SJSA1 (cell line): ENCODE measurements at regions not wholly inside any gene's neighbourhood (a gene's known extent, or its start where the extent isn't known, plus 50 kb on each side); places are given as distances from the start of the nearest gene placed in this dataset.
A peak's percentile ranks its signal among the peaks of the same experiment; 100 is the strongest.
"Not testable (repeated sequence)": the region's sequence is repeated elsewhere in the genome, so short reads cannot be mapped to it uniquely, and the experiment has no call there.

Experiments
- DNase-seq, 2 experiments: peaks; one replicate each; pipeline ENCODE4 v3.0.0-alpha.2; 2015 to 2020; ENCODE audit warnings: low spot score in 2 of 2, low read depth in 1 of 2
- H3K27ac ChIP-seq: fragments of 250-450 bp; sonication (Bioruptor Pico); 2 replicates; pipeline ENCODE4 v1.5.1; 2020; ENCODE audit warnings: mild to moderate bottlenecking, moderate library complexity
- H3K27me3 ChIP-seq: fragments of 250-450 bp; sonication (Bioruptor Pico); replicated peaks from 2 replicates; pipeline ENCODE4 v1.5.1; 2020; ENCODE audit warnings: mild to moderate bottlenecking, moderate library complexity
- H3K36me3 ChIP-seq: fragments of 250-450 bp; sonication (Bioruptor Pico); 2 replicates; pipeline ENCODE4 v1.5.1; 2020; ENCODE audit warnings: mild to moderate bottlenecking
- H3K4me1 ChIP-seq: fragments of 250-450 bp; sonication (Bioruptor Pico); replicated peaks from 2 replicates; pipeline ENCODE4 v1.6.1; 2021; ENCODE audit warnings: mild to moderate bottlenecking
- H3K4me3 ChIP-seq: fragments of 250-450 bp; sonication (Bioruptor Pico); 2 replicates; pipeline ENCODE4 v1.5.1; 2020; ENCODE audit warnings: mild to moderate bottlenecking
- H3K9me3 ChIP-seq: fragments of 250-450 bp; sonication (Bioruptor Pico); replicated peaks from 2 replicates; pipeline ENCODE4 v1.5.1; 2020; ENCODE audit warnings: mild to moderate bottlenecking

DNA sequence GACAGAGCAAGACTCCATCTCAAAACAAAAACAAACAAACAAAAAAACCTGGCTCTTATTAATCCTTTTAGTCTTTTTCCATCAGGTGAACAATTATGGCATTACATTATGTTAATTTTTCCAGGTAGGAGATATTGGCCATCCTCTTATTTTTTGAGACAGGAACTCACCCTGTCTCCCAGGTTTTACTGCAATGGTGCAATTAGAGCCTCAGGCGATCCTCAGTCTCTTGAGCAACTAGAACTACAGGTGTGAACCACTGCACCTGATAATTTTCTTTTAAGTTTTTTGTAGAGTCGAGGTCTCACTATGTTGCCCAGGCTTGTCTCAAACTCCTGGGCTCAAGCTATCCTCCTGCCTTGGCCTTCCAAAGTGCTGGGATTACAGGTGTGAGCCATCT lies 732.7 kb upstream of the DEFB115 start:
- not testable (repeated sequence) for H3K4me3 ChIP-seq, H3K9me3 ChIP-seq, H3K36me3 ChIP-seq, H3K27ac ChIP-seq, H3K4me1 ChIP-seq, H3K27me3 ChIP-seq, DNase-seq

DNA sequence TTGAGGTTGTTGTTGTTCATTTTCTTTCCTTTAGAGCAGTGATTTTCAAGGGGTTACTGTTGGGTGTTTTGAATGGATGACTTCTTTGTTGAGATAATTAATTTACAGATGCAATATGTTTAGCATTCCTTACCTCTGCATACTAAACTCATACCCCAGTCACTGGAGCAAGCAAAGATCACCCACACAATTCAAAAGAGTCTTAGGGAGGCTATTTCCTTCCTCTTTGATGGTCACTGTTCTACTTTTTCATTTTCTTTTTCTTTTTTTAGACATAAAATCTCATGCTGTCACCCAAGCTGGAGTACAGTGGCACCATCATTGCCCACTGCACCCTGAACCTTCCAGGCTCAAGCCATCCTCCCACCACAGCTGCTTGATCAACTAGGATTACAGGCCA lies 723.8 kb upstream of the DEFB115 start:
- not testable (repeated sequence) for DNase-seq, H3K27me3 ChIP-seq, H3K9me3 ChIP-seq, H3K27ac ChIP-seq, H3K4me1 ChIP-seq, H3K36me3 ChIP-seq, H3K4me3 ChIP-seq

DNA sequence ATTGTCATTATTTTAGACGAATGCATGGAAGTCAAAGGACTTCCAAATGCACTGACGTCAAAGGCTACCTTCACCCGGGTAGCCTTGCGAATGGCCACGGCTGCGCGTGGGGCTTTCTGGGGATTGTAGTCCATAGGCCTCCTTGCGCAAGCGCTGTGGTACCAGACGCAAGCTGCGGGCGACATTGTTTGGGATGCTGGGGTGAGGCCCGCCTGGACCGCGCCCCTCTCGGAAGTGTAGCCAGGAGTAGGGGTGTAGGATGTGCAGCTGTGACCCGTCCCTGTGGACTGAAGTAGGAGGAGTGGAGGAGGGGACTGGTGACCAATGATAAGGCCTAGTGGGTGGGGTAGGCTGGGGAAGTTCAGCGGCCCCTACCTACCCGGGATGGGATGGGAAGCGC lies 720.0 kb upstream of the DEFB115 start:
- not testable (repeated sequence) for H3K4me3 ChIP-seq, H3K27ac ChIP-seq, H3K9me3 ChIP-seq, DNase-seq, H3K36me3 ChIP-seq, H3K4me1 ChIP-seq, H3K27me3 ChIP-seq

DNA sequence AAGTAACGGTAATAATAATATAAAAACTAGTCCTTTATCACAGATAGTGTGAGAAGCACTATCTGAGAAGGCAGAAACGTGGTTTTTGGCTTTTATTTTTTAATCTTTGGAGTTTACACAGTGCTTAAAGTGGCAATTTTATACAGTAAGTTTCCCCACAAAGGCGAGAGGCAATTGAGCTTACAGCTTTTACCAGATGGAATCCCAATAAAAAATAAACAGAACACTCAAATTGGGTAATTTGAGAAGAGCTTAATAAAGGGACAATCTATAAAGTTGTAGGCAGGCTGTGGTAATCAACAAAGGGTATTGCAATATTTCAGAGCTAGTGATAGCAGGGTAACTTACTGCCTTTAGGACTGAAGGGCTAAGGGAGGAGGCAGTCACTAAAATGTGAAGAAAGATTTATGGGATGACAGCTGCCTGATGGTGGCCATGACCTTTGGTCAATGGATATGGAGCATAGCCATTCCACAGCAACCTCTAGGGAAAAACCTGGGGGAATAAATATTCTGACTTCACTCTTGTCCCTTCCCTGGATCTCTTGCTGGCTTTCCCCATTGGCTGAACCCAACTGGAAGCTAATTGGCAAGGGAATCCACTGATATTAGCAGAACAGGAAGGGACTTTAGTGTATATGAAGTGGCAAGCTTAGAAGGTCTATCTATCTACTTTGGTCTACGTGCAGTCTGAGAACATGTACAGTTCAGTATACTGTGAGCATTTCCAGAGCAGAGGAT lies 717.0 kb upstream of the DEFB115 start:
- not testable (repeated sequence) for H3K4me1 ChIP-seq, H3K4me3 ChIP-seq, H3K36me3 ChIP-seq, DNase-seq, H3K9me3 ChIP-seq, H3K27ac ChIP-seq, H3K27me3 ChIP-seq

DNA sequence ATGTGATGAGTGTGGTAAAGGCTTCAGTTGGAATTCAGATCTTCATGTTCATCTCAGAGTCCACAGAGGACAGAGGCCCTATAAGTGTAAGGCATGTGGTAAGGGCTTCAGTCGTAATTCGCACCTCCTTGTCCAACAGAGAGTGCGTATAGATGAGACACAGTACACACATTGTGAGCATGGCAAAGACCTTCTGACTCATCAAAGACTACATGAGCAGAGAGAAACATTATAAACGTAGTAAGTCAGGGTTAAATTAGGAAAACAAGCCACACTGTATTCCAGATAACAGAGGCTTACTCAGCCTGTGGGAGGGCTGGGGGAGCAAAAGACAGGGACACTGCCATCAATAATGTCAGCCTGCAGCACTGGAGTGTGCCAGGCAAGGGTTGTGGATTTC lies 706.2 kb upstream of the DEFB115 start:
- DNase-seq, H3K9me3 ChIP-seq, H3K4me1 ChIP-seq: not testable (repeated sequence)

DNA sequence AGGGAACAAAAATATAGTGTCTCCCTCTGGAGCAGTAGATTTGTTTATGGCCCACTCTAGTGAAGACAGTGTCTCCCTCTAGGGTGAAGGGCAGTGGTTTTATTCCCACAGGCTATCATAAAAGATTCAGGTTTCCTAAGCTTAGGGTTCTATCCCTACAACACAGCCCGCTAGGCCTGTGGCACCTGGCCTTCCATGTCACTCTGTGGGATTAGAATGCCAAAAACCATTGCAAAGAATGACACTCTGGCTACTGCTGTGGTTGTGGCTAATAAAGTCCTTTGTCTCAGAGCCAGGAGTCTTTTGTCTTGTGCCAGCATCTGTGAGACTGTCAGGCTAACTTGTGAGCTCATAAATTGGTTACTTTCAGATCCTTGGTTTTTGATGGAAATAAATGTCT lies 700.7 kb upstream of the DEFB115 start:
- H3K4me1 ChIP-seq, H3K4me3 ChIP-seq, H3K36me3 ChIP-seq, H3K27me3 ChIP-seq, DNase-seq, H3K27ac ChIP-seq, H3K9me3 ChIP-seq: not testable (repeated sequence)

More for the DNA sequence above, 706.2 kb upstream of the DEFB115 start:
- H3K36me3 ChIP-seq, H3K27me3 ChIP-seq, H3K4me3 ChIP-seq, H3K27ac ChIP-seq: not testable (repeated sequence)

DNA sequence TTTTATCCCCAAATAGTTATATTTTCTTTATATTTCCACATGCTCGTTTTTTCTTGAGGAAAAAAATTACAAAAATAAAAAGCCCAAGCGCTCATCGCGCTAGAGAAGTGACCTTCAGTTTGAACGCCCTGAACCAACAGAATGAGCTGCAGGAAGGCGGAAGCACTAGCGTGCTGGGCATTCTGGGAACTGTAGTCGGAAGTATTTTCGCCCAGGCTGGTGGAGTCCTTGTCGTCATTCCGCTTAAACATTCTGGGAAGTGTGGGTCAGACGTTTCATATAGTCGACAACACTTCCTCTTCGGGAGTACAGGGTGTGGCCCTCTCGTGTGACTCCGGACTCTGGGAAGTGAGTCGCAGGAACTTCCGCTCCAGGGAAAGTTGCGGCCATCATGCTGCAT lies 692.4 kb upstream of the DEFB115 start:
- DNase-seq, H3K36me3 ChIP-seq, H3K27me3 ChIP-seq, H3K4me3 ChIP-seq, H3K9me3 ChIP-seq, H3K4me1 ChIP-seq, H3K27ac ChIP-seq: not testable (repeated sequence)

DNA sequence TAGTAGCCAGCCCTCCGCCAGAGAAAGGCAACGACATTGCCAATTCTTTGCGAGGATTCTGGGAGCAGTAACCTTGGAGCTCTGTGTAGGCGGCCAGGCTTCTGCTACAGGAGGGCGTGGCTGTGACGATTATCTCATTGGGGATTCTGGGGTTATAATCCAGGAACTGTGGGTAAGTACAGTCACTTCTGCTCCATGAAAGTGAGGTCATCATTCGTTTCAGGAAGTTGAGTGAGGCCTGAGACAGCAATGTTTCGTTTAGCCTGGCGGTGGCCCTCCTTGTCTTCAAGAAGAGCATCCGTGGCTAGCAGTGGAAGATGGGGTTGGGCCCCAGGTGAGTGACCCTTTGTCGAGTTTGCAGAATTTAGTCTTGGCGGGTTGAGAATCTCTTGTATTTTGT lies 687.6 kb upstream of the DEFB115 start:
- not testable (repeated sequence) for H3K36me3 ChIP-seq, H3K9me3 ChIP-seq, H3K27ac ChIP-seq, H3K27me3 ChIP-seq, H3K4me1 ChIP-seq, H3K4me3 ChIP-seq, DNase-seq

DNA sequence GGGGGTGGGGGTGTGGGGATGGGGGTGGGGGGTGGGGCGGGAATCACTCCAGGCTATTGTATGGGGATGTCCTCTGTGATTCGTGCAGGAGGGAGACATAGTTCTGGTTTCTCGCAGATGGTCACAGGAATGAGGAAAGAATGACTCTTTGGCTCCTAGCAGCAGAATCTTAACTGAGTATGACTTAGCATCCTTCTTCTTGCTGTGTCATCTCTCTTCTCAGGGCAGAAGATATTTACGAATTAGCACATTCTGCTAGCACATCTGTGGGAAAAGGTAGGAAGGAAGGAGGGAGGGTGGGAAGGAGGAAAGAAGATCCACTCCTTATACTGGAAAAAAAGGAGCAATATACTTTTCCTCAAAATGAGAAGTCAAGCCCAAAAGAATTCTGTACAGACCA lies 686.8 kb upstream of the DEFB115 start:
- H3K36me3 ChIP-seq, H3K9me3 ChIP-seq, H3K27me3 ChIP-seq, H3K4me3 ChIP-seq, H3K4me1 ChIP-seq, DNase-seq, H3K27ac ChIP-seq: not testable (repeated sequence)

DNA sequence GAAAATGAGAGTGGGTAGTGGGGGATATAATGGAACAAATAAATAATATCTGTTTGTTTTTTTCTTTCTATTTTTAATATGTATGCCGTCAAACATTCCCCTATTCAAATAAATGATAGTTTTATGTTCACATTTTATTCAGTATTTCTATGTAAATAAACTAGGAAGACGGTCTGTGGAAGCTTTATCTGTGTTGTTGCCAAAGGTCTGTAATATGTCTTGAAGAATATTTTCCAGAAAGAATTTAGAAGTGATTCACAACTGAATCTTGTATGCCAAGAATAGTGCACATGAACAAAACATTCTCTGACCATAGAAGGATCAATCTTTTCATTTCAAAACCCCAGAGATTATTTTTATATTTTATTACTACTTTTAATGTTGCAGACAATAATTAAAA lies 683.1 kb upstream of the DEFB115 start:
- not testable (repeated sequence) for H3K4me3 ChIP-seq, DNase-seq

DNA sequence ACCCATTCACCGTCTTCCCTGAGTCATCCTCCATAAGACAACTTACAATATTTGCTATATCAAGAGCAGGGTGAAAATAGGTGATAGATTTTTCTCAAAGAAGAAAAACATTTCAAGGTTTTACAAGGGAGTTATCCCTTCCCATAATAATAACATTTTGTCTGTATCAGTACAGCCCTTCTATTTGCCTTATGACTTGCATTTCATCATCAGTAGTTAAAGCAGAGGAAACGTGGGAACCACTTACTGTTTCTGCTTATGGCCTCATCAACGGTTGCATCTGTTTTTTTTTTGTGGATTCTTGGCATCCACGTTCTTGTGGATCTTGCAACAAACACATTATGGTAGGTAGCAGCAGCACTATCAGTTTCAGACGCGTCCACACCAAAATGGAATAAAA lies 678.4 kb upstream of the DEFB115 start:
- not testable (repeated sequence) for H3K27ac ChIP-seq, H3K4me3 ChIP-seq, H3K36me3 ChIP-seq, H3K9me3 ChIP-seq, H3K4me1 ChIP-seq, DNase-seq, H3K27me3 ChIP-seq

More for the DNA sequence above, 683.1 kb upstream of the DEFB115 start:
- H3K27ac ChIP-seq, H3K27me3 ChIP-seq, H3K9me3 ChIP-seq, H3K36me3 ChIP-seq, H3K4me1 ChIP-seq: not testable (repeated sequence)

DNA sequence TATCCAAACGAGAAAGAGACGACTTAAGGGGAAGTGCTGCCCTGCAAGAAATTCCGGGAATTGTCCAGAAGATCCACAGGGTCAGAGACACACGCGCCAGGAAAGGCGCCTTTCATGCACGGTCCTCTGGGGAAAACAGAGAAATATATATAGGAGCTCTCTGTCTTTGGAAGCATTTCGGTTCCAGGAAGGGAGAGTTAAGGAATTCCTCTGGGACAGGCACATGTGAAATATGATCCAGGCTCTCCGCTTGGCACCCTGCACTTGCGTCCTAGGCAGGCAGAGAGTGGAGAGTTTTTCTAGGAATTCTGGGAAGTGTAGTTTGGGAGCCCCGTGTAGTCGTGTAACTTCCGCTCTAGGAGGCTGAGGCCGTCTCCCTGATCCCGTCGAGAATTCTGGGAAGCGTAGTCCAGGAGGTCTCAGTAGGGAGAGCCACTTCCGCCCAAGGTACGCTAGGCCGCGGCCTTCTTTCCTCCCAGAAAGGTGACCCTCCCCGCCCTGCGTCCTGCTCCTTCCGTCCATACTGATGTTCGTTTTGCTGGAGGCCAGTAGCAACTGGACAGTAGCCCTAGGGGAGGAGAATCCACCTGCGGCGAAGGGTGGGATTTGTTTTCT lies 677.5 kb upstream of the DEFB115 start:
- H3K36me3 ChIP-seq, H3K4me3 ChIP-seq, H3K27me3 ChIP-seq, H3K27ac ChIP-seq, H3K9me3 ChIP-seq, H3K4me1 ChIP-seq: not testable (repeated sequence)
- DNase-seq, result peak; percentile 39 to 59

DNA sequence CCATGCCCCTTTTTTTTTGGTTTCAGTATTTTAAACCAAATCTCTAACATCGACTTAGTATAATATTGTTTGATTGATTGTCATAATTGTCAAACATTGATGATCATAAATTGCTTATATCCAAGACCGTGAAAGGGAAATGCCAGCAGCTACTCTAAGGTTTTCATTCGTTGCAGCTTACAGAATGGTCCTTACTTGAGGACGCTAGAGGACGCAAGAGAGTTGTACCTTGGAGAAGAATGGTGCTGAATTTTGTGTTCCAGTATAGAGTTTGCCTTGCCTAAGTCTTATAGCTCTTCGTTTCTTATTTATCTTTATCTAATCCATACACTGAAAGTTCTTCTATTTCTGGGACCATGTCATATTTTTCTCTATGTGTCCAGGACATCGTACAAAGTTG lies 675.6 kb upstream of the DEFB115 start:
- H3K9me3 ChIP-seq, H3K4me1 ChIP-seq, H3K36me3 ChIP-seq, DNase-seq, H3K27me3 ChIP-seq, H3K27ac ChIP-seq, H3K4me3 ChIP-seq: not testable (repeated sequence)

DNA sequence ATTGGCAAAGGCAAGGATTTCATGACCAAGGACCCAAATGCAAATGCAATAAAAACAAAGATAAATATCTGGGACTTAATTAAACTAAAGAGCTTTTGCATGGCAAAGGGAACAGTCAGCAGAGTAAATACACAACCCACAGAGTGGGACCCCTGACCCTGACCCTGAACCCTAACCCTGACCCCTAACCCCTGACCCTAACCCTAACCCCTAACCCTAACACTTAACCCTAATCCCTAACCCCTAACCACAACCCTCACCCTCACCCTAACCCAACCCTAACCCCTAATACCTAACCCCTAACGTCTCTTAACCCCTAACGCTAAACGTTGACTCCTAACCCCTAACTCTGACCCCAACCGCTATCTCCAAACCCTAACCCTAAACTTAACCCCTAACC lies 673.1 kb upstream of the DEFB115 start:
- DNase-seq, H3K9me3 ChIP-seq, H3K36me3 ChIP-seq, H3K4me3 ChIP-seq, H3K27me3 ChIP-seq, H3K4me1 ChIP-seq, H3K27ac ChIP-seq: not testable (repeated sequence)

DNA sequence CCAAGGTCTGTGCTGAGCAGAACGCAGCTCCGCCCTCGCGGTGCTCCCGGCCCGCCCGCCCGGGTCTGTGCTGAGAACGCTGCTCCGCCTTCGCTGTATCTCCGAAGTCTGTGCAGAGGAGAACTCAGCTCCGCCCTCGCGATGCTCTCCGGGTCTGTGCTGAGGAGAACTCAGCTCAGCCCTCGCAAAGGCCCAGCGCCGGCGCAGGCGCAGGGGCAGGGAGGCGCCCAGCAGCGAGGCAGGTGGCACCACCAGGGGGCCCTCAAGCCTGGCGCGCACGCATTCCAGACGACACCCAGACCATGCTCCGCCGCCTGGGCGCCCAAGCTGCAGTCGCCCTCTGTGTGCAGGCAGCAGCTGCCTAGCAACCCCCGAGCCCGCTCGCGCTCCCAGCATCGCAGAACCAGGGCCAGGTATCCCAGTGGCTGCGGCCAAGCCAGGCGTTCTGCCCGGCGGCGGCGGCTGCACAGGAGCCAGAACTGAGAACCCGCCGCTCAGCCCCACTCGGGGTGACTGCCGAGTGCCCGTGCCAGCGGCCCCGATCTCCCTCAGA lies 672.1 kb upstream of the DEFB115 start:
- DNase-seq, result peak in 1 of 2 experiments; percentile 21
- H3K36me3 ChIP-seq, H3K27ac ChIP-seq, H3K4me1 ChIP-seq, H3K9me3 ChIP-seq, H3K27me3 ChIP-seq, H3K4me3 ChIP-seq: not testable (repeated sequence)
